ENCODE measurements at regions not wholly inside any gene's neighbourhood (a gene's known extent, or its start where the extent isn't known, plus 50 kb on each side); places are given as distances from the start of the nearest gene placed in this dataset.
"Not testable (repeated sequence)": the region's sequence is repeated elsewhere in the genome, so short reads cannot be mapped to it uniquely, and the experiment has no call there.

- no peak for DNase-seq
Observed at GRCh38 chr2:121140734-121141133, 144.3 kb downstream of the TFCP2L1 start.

DNA sequence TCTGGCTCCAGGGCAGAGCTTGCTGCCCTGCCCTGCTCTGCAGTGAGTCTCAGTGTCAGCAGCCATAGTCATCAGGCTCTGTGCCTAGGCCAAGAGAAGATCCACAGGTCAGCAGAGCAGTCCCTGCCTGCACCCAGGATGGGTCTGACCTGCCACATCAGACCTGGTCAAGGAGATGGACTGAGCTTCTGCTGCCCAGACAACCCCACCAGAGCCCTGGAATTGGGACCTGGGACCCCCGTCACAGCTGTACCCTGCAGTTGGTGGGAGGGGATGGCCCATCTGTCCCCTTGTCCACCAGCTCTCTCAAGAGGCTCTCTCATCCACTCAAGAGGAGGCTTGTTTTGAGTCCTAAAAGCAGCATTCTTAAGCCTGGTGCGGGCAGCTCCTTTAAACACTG, 142.6 kb downstream of the TFCP2L1 start:
- DNase-seq: no peak

DNA sequence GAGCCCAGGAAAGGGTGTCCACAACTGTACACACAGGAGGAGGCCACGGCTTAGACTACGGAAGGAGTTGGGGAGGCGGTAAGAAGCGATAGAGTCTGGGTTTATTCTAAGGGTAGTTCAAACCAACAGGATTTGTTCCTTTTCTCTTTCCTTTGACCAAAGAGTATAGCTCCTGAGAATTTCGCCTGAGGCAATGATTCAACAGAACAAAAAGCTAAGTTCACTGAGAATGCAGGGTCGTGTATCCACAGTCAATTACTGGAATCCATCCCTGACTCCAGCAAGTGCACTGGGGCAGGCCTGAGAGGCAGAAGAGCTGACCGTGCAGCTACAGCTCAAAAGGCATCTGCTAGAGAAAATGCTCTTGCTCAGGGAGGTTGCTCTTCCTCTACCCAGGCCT, 140.9 kb downstream of the TFCP2L1 start:
- DNase-seq: no peak

DNA sequence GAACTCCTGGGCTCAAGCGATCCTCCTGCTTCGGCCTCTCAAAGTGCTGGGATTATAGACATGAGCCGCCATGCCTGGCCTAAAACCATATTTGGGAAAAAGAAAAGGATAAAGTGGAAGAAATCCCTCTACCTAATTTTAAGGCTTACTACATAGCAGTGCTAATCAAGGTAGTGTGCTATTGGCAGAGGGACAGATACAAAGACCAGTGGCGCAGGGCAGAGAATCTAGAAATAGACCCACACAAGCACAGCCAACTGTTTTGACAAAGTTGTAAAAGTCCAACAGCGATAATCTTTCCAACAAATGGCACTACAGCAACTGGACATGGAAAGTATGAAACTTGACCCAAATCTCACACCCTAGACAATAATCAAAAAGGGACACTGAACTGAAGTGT, 138.4 kb downstream of the TFCP2L1 start:
- no peak for DNase-seq

- no peak for DNase-seq
Observed at GRCh38 chr2:121147766-121148165, 137.2 kb downstream of the TFCP2L1 start.

DNA sequence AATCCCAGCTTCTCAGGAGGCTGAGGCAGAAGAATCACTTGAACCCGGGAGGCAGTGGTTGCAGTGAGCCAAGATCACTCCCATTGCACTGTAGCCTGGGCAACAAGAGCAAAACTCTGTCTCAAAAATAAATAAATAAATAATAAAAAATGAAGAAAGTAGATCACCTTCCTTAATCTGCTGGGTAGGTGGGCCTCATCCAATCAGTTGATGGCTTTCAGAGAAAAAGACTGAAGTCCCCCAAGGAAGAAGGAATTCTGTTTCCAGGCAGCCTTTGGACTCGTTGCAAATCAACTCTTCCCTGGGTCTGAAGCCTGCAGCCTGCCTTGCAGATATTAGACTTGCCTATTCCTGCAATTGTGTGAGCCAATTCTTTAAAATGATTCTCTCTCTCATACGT, 136.5 kb downstream of the TFCP2L1 start:
- no peak for DNase-seq

GRCh38 chr2:121149384-121149783, 135.6 kb downstream of the TFCP2L1 start:
- DNase-seq: no peak

- DNase-seq: no peak
Observed at GRCh38 chr2:121150126-121150525, 134.9 kb downstream of the TFCP2L1 start.

DNA sequence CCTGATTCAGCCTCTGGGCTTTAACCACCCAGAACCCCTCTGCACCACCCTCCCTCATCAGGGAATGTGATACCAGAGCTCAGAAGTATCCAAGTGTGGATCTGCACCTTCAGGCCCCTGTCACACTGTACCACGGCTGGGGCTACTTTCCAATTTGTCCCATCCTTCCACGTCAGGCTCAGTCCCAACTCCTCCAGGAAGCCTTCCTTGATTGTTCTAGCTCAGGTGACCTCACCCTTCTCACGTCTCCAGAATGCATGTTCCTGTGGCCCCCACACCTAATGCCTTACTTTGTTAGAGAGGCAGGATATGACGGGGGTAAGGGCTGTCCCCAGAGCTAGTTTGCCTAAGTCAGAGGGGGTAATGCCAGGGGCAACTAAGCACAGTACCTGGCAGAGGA, 134.3 kb downstream of the TFCP2L1 start:
- DNase-seq: no peak

GRCh38 chr2:121151311-121152109, 133.5 kb downstream of the TFCP2L1 start:
- DNase-seq: no peak

DNA sequence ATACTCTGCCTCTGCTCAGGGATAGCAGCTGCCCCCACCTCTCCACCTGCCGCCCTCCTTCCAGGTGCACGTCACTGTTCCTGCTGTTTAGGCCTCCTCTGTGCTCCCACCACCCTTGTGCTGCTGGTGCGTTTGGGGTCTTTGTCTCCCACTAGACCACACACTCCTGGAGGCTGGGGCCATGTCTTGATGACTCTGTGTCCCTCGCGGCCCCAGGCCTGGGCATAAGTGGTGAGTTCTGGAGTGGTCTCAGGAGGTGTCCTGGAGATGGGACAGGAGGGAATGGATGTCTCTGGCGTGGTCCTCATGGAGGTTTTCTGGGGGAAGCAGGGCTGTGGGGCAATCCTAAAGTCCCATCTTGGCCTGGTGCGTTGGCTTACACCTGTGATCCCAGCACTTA, 132.1 kb downstream of the TFCP2L1 start:
- no peak for DNase-seq

- no peak for DNase-seq
Observed at GRCh38 chr2:121153516-121153915, 131.5 kb downstream of the TFCP2L1 start.

DNA sequence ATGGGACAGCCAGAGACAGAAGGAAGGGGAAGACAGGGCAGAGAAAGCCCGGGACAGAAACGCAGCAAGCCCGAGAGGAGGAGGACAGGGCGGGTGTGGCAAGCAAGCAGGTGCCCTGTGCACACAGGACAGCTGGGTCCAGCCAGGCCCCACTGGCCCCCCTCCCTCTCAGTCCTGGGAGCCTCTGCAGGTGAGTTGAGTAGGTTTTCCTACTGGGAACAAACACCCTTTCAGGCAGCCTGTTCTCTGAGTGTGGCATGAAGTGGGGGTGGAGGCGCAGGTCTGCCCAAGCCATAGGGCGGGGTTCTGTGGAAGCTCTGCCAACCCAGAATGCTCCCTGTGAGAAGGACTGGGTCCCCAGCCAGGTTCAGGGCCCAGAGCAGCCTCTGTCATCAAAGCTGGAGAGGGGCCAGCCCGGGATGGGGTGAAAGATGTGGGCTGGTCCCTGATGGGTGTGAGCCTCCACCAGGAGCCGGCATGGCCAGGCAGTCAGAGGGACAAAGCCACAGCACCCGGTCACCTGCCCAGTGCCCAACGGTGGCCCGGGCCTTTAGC, 129.4 kb downstream of the TFCP2L1 start:
- no peak for DNase-seq

DNA sequence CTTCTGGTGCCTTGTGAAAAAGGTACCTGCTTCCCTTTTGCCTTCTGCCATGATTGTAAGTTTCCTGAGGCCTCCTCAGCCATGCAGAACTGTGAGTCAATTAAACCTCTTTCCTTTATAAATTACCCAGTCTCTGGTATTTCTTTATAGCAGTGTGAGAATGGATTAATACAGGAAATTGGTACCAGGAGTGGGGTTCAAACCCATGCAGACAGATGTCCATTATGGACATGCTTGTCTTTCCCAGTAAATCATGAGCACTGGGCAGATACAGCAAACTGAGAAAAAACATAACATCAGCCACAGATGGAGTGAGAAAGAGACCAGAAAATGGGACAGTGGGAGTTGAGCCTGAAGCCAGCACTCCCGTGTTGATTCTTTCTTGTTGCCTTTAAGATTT, 127.5 kb downstream of the TFCP2L1 start:
- DNase-seq: not testable (repeated sequence)

DNA sequence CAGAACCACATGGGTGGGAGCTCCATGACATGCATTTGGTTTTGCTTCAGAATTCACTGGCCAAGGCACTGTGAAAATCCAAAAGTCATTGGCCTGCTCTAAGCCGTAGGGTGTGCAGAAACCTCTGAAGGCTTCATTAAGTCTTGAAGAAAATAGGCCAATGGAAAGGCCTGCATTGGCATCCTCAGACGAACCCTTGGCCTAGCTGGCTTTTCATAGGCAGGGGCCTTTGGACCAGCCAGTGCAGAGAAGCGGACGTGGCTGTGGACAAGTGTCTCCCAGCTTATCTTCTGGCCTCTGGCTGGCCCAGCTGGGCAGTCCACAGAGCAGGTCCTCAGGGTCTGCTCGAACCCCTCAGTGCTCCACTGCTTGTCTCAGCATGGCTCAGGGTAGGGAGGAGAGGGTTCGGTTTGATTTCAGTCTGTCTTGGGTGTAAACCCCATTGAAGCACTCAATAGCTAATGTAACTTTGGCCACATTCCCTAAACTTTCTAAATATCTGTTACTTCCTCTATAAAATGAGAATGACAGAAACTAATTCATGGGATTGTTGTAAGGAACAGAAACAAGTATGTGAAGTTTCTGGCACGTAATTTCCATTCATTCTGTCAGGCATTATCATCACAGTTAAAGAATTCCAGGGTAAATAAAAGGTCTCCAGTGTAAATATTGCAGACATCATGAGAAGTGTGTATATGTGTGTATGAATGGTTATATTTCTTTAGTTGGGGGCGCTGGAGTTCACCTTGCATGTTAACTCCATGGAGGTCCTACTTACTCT, 125.5 kb downstream of the TFCP2L1 start:
- DNase-seq: no peak

DNA sequence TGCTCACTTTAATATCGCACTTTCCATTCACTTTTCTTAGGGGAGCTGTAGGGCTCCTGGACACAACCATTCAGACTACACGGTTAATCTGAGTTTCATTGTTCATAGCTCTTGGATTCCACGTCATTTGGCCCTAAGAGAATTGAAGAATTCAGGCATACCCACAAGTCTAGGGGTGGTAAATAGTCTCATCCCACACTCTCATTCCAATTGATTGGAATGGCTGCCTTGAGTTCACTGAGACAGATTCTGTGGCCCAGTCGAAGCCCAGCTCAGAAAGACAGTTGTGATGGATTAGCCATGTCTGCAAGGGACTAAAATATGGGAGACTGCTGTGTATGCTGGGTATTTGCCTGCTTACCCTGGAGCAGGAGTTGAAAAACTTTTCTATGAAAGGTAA, 124.6 kb downstream of the TFCP2L1 start:
- no peak for DNase-seq

DNA sequence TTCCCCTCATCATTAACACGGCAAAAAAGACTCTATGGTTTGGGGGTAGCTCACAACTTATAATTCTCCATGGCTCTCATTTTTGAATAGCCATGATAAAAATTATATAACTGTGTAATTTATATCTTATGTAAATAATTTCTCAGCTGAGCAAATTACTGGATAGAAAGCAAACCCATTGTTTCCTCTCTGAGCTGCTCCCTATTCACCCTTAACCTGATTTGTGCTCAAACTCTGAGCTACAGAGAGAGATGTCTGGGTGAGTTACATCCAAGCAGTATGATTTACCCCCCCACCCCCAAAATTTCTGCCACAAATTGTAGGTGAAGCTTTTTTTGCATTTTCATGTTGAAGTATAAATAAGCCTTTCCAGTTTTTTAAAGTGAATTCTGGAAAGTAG, 123.7 kb downstream of the TFCP2L1 start:
- no peak for DNase-seq

DNA sequence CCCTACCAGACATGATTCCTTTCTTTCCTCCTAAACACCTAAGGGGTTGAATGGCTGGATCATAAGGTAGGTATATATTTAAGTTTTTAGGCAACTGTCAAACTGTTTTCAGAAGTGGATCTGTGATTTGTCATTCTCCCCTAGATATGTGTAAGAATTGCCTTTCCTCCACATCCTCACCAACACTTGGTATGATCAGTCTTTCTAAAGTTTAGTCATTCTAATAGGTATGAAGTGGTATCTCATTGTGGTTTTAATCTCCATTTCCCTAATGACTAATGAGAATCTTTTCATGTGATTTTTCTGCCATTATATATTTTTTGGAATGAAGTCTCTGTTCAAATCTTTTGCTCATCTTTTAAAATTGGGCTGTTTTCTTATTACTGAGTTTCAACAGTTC, 122.1 kb downstream of the TFCP2L1 start:
- no peak for DNase-seq

DNA sequence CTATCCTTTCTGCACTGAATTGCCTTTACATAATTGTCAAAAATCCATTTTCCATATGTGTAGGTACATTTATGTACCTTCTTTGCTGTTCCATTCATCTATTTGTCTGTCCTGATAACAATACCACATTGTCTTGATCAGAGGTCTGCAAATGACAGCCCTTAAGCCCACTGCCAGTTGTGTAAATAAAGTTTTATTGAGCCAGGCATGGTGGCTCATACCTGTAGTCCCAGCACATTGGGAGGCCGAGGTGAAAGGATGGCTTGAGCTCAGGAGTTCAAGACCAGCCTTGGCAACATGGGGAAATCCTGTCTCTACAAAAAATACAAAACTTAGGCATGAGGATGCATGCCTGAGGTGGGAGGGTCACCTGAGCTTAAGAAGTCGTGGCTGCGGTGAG, 121.0 kb downstream of the TFCP2L1 start:
- no peak for DNase-seq

- no peak for DNase-seq
Observed at GRCh38 chr2:121165038-121165542, 119.9 kb downstream of the TFCP2L1 start.

Measured in C1 segment of cervical spinal cord (tissue), 14 donors.